ENCODE measurements at regions not wholly inside any gene's neighbourhood (a gene's known extent, or its start where the extent isn't known, plus 50 kb on each side); places are given as distances from the start of the nearest gene placed in this dataset.

- TF ChIP-seq EZH2phosphoT487 (IDR thresholded peaks at IDR 0.05; ENCODE audit: insufficient read depth, low read depth), result no peak
- TF ChIP-seq EZH2 (IDR thresholded peaks at IDR 0.05; ENCODE audit: insufficient read depth, poor library complexity, severe bottlenecking), result no peak
Observed at GRCh38 chr12:112684742-112685141, 106.8 kb upstream of the RPH3A start.
